C4-2B (cell line): ENCODE measurements at regions not wholly inside any gene's neighbourhood (a gene's known extent, or its start where the extent isn't known, plus 50 kb on each side); places are given as distances from the start of the nearest gene placed in this dataset.

Source experiments
- ZFX ChIP-seq: fragments of 450-650 bp; IDR thresholded peaks from 2 replicates; pipeline ENCODE4 v1.6.1; 2017
- TF ChIP-seq, protein P1 (sequence below): fragments of 450-650 bp; conservative IDR thresholded peaks from 2 replicates; pipeline ENCODE4 v1.5.1; 2017; ENCODE audit warnings: mild to moderate bottlenecking

DNA sequence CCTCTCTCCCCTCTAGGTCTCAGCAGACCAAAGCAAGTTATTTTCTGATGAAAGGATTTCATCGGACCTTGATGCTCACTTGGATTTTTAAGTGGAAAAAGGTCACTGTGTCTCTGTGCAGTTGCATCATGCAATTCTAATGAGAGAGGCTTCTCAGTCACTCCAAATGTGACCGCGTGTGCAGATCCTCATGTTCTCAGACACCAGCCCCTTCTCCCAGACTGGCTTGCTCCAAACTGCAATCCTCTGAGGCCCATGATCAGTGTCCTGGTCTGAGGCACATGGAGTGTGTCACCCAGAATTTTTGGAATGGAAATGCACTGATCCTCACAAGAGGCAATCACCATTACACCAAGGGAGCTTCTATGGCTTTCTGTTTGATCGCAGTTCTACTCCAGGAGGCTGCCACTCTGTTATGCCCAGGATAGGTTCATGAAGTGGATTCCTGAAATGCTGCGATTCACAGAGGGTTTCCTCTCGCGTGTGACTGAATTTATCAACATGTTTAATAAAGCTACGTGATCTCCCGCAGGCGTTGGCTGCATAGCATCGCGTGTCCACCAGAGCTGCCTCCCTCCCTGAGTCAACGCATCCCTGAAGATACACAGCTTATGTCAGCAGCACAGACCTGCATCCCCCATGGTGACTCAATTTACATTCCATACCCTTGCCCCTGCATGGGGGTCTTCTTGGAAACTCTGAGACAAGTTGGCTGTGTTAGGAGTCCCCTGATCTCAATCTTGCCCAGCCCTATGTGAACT lies 544.6 kb upstream of the B3GAT1 start:
- TF ChIP-seq, protein P1, sequence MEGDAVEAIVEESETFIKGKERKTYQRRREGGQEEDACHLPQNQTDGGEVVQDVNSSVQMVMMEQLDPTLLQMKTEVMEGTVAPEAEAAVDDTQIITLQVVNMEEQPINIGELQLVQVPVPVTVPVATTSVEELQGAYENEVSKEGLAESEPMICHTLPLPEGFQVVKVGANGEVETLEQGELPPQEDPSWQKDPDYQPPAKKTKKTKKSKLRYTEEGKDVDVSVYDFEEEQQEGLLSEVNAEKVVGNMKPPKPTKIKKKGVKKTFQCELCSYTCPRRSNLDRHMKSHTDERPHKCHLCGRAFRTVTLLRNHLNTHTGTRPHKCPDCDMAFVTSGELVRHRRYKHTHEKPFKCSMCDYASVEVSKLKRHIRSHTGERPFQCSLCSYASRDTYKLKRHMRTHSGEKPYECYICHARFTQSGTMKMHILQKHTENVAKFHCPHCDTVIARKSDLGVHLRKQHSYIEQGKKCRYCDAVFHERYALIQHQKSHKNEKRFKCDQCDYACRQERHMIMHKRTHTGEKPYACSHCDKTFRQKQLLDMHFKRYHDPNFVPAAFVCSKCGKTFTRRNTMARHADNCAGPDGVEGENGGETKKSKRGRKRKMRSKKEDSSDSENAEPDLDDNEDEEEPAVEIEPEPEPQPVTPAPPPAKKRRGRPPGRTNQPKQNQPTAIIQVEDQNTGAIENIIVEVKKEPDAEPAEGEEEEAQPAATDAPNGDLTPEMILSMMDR: no peak
- TF ChIP-seq ZFX: no peak
